SJSA1 (cell line): ENCODE measurements at regions not wholly inside any gene's neighbourhood (a gene's known extent, or its start where the extent isn't known, plus 50 kb on each side); places are given as distances from the start of the nearest gene placed in this dataset.

Experiments used
- DNase-seq, 2 experiments: peaks; one replicate each; pipeline ENCODE4 v3.0.0-alpha.2; 2015 to 2020; ENCODE audit warnings: low spot score in 2 of 2, low read depth in 1 of 2
- H3K27ac ChIP-seq: fragments of 250-450 bp; sonication (Bioruptor Pico); 2 replicates; pipeline ENCODE4 v1.5.1; 2020; ENCODE audit warnings: mild to moderate bottlenecking, moderate library complexity
- H3K27me3 ChIP-seq: fragments of 250-450 bp; sonication (Bioruptor Pico); replicated peaks from 2 replicates; pipeline ENCODE4 v1.5.1; 2020; ENCODE audit warnings: mild to moderate bottlenecking, moderate library complexity
- H3K36me3 ChIP-seq: fragments of 250-450 bp; sonication (Bioruptor Pico); 2 replicates; pipeline ENCODE4 v1.5.1; 2020; ENCODE audit warnings: mild to moderate bottlenecking
- H3K4me1 ChIP-seq: fragments of 250-450 bp; sonication (Bioruptor Pico); replicated peaks from 2 replicates; pipeline ENCODE4 v1.6.1; 2021; ENCODE audit warnings: mild to moderate bottlenecking
- H3K4me3 ChIP-seq: fragments of 250-450 bp; sonication (Bioruptor Pico); 2 replicates; pipeline ENCODE4 v1.5.1; 2020; ENCODE audit warnings: mild to moderate bottlenecking
- H3K9me3 ChIP-seq: fragments of 250-450 bp; sonication (Bioruptor Pico); replicated peaks from 2 replicates; pipeline ENCODE4 v1.5.1; 2020; ENCODE audit warnings: mild to moderate bottlenecking

GRCh38 chr11:91660036-91660435 lies 564.6 kb upstream of the FAT3 start:
- no peak for DNase-seq
- no peaks in the 10 kb centered on the region for H3K4me1 ChIP-seq
- H3K36me3 ChIP-seq = no peaks in the 10 kb centered on the region
- no peaks in the 10 kb centered on the region for H3K9me3 ChIP-seq
- H3K4me3 ChIP-seq = no peak overlapping the region
- H3K27me3 ChIP-seq = no peaks in the 10 kb centered on the region
- H3K27ac ChIP-seq = no peak overlapping the region

- Histone ChIP-seq H3K27ac (no peak overlapping the region), H3K27me3 (no peaks in the 10 kb centered on the region), H3K9me3 (no peaks in the 10 kb centered on the region), H3K4me1 (no peaks in the 10 kb centered on the region), H3K4me3 (no peak overlapping the region), H3K36me3 (no peaks in the 10 kb centered on the region)
- no peak for DNase-seq
Measured at GRCh38 chr11:91654686-91655085, 569.9 kb upstream of the FAT3 start.

- H3K9me3 ChIP-seq = no peaks in the 10 kb centered on the region
- no peak for DNase-seq
Measured at GRCh38 chr11:91653079-91653754, 571.4 kb upstream of the FAT3 start.

GRCh38 chr11:91650802-91651201 lies 573.8 kb upstream of the FAT3 start:
- no peaks in the 10 kb centered on the region for H3K9me3 ChIP-seq
- no peaks in the 10 kb centered on the region for H3K36me3 ChIP-seq
- no peak overlapping the region for H3K27ac ChIP-seq
- no peaks in the 10 kb centered on the region for H3K27me3 ChIP-seq
- no peaks in the 10 kb centered on the region for H3K4me1 ChIP-seq
- no peak for DNase-seq
- H3K4me3 ChIP-seq = no peak overlapping the region

More at GRCh38 chr11:91653079-91653754, 571.4 kb upstream of the FAT3 start:
- H3K36me3 ChIP-seq = no peaks in the 10 kb centered on the region
- H3K27ac ChIP-seq = no peak overlapping the region
- no peaks in the 10 kb centered on the region for H3K4me1 ChIP-seq
- H3K4me3 ChIP-seq = no peak overlapping the region
- no peaks in the 10 kb centered on the region for H3K27me3 ChIP-seq

GRCh38 chr11:91641153-91641552 lies 583.5 kb upstream of the FAT3 start:
- H3K36me3 ChIP-seq = no peaks in the 10 kb centered on the region
- DNase-seq = no peak
- H3K4me1 ChIP-seq = no peaks in the 10 kb centered on the region
- no peak overlapping the region for H3K4me3 ChIP-seq
- H3K27me3 ChIP-seq = no peaks in the 10 kb centered on the region
- no peak overlapping the region for H3K27ac ChIP-seq
- H3K9me3 ChIP-seq = no peaks in the 10 kb centered on the region

GRCh38 chr11:91639359-91639758 lies 585.3 kb upstream of the FAT3 start:
- Histone ChIP-seq H3K36me3 (no peaks in the 10 kb centered on the region), H3K27ac (no peak overlapping the region), H3K4me1 (no peaks in the 10 kb centered on the region), H3K27me3 (no peaks in the 10 kb centered on the region), H3K4me3 (no peak overlapping the region), H3K9me3 (no peaks in the 10 kb centered on the region)
- DNase-seq = no peak

- Histone ChIP-seq H3K4me1 (no peaks in the 10 kb centered on the region), H3K36me3 (no peaks in the 10 kb centered on the region), H3K4me3 (no peak overlapping the region), H3K27ac (no peak overlapping the region), H3K9me3 (no peaks in the 10 kb centered on the region), H3K27me3 (no peaks in the 10 kb centered on the region)
- no peak for DNase-seq
Measured at GRCh38 chr11:91630916-91631673, 593.5 kb upstream of the FAT3 start.

- Histone ChIP-seq H3K27ac (no peak overlapping the region), H3K36me3 (no peaks in the 10 kb centered on the region), H3K4me3 (no peak overlapping the region), H3K4me1 (no peaks in the 10 kb centered on the region), H3K27me3 (no peaks in the 10 kb centered on the region), H3K9me3 (no peaks in the 10 kb centered on the region)
- no peak for DNase-seq
Measured at GRCh38 chr11:91625495-91625894, 599.1 kb upstream of the FAT3 start.

- no peaks in the 10 kb centered on the region for H3K36me3 ChIP-seq
- no peak overlapping the region for H3K4me3 ChIP-seq
- DNase-seq = no peak
- H3K4me1 ChIP-seq = no peaks in the 10 kb centered on the region
- no peak overlapping the region for H3K27ac ChIP-seq
- no peaks in the 10 kb centered on the region for H3K27me3 ChIP-seq
- no peaks in the 10 kb centered on the region for H3K9me3 ChIP-seq
Measured at GRCh38 chr11:91624021-91624420, 600.6 kb upstream of the FAT3 start.

GRCh38 chr11:91608677-91609076 lies 615.9 kb upstream of the FAT3 start:
- Histone ChIP-seq H3K4me1 (no peaks in the 10 kb centered on the region), H3K27me3 (no peaks in the 10 kb centered on the region), H3K4me3 (no peak overlapping the region), H3K9me3 (no peaks in the 10 kb centered on the region), H3K27ac (no peak overlapping the region), H3K36me3 (no peaks in the 10 kb centered on the region)
- DNase-seq = no peak

GRCh38 chr11:91596111-91596510 lies 628.5 kb upstream of the FAT3 start:
- Histone ChIP-seq H3K4me1 (no peaks in the 10 kb centered on the region), H3K9me3 (no peaks in the 10 kb centered on the region), H3K36me3 (no peaks in the 10 kb centered on the region), H3K4me3 (no peak overlapping the region), H3K27me3 (no peaks in the 10 kb centered on the region), H3K27ac (no peak overlapping the region)
- DNase-seq = no peak

GRCh38 chr11:91591021-91591420 lies 633.6 kb upstream of the FAT3 start:
- no peaks in the 10 kb centered on the region for H3K27me3 ChIP-seq
- H3K9me3 ChIP-seq = no peaks in the 10 kb centered on the region
- no peaks in the 10 kb centered on the region for H3K4me1 ChIP-seq
- no peak overlapping the region for H3K4me3 ChIP-seq
- H3K27ac ChIP-seq = no peak overlapping the region
- H3K36me3 ChIP-seq = no peaks in the 10 kb centered on the region
- no peak for DNase-seq

- Histone ChIP-seq H3K36me3 (no peaks in the 10 kb centered on the region), H3K4me1 (no peaks in the 10 kb centered on the region), H3K27me3 (no peaks in the 10 kb centered on the region), H3K4me3 (no peak overlapping the region), H3K27ac (no peak overlapping the region), H3K9me3 (no peaks in the 10 kb centered on the region)
- DNase-seq = no peak
Measured at GRCh38 chr11:91587131-91587530, 637.5 kb upstream of the FAT3 start.

- H3K4me1 ChIP-seq = no peaks in the 10 kb centered on the region
- no peaks in the 10 kb centered on the region for H3K27me3 ChIP-seq
- H3K9me3 ChIP-seq = no peaks in the 10 kb centered on the region
- no peak for DNase-seq
- no peak overlapping the region for H3K27ac ChIP-seq
- H3K36me3 ChIP-seq = no peaks in the 10 kb centered on the region
- H3K4me3 ChIP-seq = no peak overlapping the region
Measured at GRCh38 chr11:91585035-91585801, 639.4 kb upstream of the FAT3 start.
